Choroid plexus epithelial cell (primary cell): ENCODE measurements at regions not wholly inside any gene's neighbourhood (a gene's known extent, or its start where the extent isn't known, plus 50 kb on each side); places are given as distances from the start of the nearest gene placed in this dataset.
"Not testable (repeated sequence)": the region's sequence is repeated elsewhere in the genome, so short reads cannot be mapped to it uniquely, and the experiment has no call there.

Experiments used
- DNase-seq: peaks from one replicate; pipeline ENCODE4 v3.0.0-alpha.2; 2010; ENCODE audit warnings: low read depth
- H3K4me3 ChIP-seq: 2 replicates; pipeline ENCODE4 v1.5.1; 2011; ENCODE audit warnings: low read depth, mild to moderate bottlenecking, control low read depth, low read length, moderate library complexity
- CTCF ChIP-seq: conservative IDR thresholded peaks from 2 replicates; pipeline ENCODE4 v1.5.1; 2011; ENCODE audit warnings: low read depth, mild to moderate bottlenecking, control low read depth, inconsistent platforms, low read length, moderate library complexity

GRCh38 chr6:19714434-19715166 is 122.6 kb upstream of the ID4 start:
- no peak overlapping the region for H3K4me3 ChIP-seq
- no peak for TF ChIP-seq CTCF
- peak; percentile 33 for DNase-seq

GRCh38 chr6:19715167-19715551 is 122.0 kb upstream of the ID4 start:
- no peak overlapping the region for H3K4me3 ChIP-seq
- no peak for TF ChIP-seq CTCF
- DNase-seq, result no peak

DNA sequence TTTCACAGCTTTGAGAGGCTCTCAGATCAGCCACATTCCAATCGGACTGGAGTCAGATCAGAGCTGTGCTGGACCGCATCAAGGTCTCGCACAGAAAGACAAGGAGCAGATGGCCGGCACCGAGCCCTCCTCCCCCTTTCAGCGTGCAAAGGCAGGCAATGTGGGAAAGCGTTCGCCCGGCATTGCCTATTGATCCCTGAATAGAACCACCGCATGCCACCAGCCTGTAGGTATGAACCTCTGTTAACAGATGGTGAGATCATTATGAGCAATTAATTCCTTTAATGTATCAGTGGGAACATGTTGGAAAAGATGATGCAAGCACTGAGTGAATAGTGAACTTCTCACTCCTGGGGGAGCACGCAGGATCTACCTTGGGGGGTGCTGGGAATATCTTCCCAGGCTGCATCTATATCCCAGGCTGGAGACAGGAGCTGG is 117.5 kb upstream of the ID4 start:
- DNase-seq, result peak; percentile 57
- H3K4me3 ChIP-seq, result no peak overlapping the region
- TF ChIP-seq CTCF, result no peak

- no peak for DNase-seq
- no peak for TF ChIP-seq CTCF
- H3K4me3 ChIP-seq, result no peak overlapping the region
These were observed 115.3 kb upstream of the ID4 start for GRCh38 chr6:19721766-19722377.

GRCh38 chr6:19722999-19723398 is 114.2 kb upstream of the ID4 start:
- DNase-seq, result no peak
- no peak overlapping the region for H3K4me3 ChIP-seq
- no peak for TF ChIP-seq CTCF

DNA sequence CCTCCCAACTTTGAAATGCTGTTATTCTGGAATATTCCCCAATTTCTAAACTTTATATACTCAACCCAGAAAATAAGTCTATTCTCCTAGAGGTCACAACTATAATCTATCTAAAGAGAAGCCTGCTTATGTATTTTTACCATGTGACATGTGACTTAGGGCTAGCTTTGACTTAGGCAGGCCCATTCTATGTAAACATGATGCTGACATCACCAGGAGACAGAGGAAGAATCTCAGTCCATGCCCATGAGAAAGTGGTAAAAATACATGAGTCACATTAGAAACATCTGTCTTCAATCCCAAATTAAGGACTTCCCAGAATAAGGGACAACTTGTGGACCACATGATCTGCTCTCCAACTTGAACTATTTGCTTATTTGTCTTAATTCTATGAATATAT is 113.6 kb upstream of the ID4 start:
- no peak overlapping the region for H3K4me3 ChIP-seq
- peak; percentile 67 for DNase-seq

GRCh38 chr6:19725436-19725835 is 111.7 kb upstream of the ID4 start:
- DNase-seq, H3K4me3 ChIP-seq: not testable (repeated sequence)

More for the DNA sequence above, 113.6 kb upstream of the ID4 start:
- TF ChIP-seq CTCF, result no peak
